ENCODE measurements at regions not wholly inside any gene's neighbourhood (a gene's known extent, or its start where the extent isn't known, plus 50 kb on each side); places are given as distances from the start of the nearest gene placed in this dataset.
A peak's percentile ranks its signal among the peaks of the same experiment; 100 is the strongest.
"Not testable (repeated sequence)": the region's sequence is repeated elsewhere in the genome, so short reads cannot be mapped to it uniquely, and the experiment has no call there.

GRCh38 chr6:115159733-115160132 lies 816.9 kb upstream of the HS3ST5 start:
- DNase-seq (ENCODE audit: low read depth, low spot score): no peak
- in situ Hi-C loops (cut with HindIII; ENCODE audit: low pct_unique_long_range_greater_than_20kb, low sequenced_read_pairs): no loop called here

- in situ Hi-C loops (cut with HindIII; ENCODE audit: low pct_unique_long_range_greater_than_20kb, low sequenced_read_pairs): no loop called here
- DNase-seq (ENCODE audit: low read depth, low spot score): no peak
These were observed 795.1 kb upstream of the HS3ST5 start for GRCh38 chr6:115137910-115138309.

GRCh38 chr6:115133790-115134189 lies 791.0 kb upstream of the HS3ST5 start:
- DNase-seq (ENCODE audit: low read depth, low spot score): no peak
- in situ Hi-C loops (cut with HindIII; ENCODE audit: low pct_unique_long_range_greater_than_20kb, low sequenced_read_pairs): no loop called here

- in situ Hi-C loops (cut with HindIII; ENCODE audit: low pct_unique_long_range_greater_than_20kb, low sequenced_read_pairs): no loop called here
- no peak for DNase-seq (ENCODE audit: low read depth, low spot score)
These were observed 789.1 kb upstream of the HS3ST5 start for GRCh38 chr6:115131709-115132490.

- in situ Hi-C loops (cut with HindIII; ENCODE audit: low pct_unique_long_range_greater_than_20kb, low sequenced_read_pairs); DNase-seq (ENCODE audit: low read depth, low spot score): not testable (repeated sequence)
These were observed 778.7 kb upstream of the HS3ST5 start for GRCh38 chr6:115121513-115121912.

- in situ Hi-C loops (cut with HindIII; ENCODE audit: low pct_unique_long_range_greater_than_20kb, low sequenced_read_pairs): no loop called here
These were observed 777.6 kb upstream of the HS3ST5 start for GRCh38 chr6:115120391-115120790.

GRCh38 chr6:115091461-115091860 lies 748.6 kb upstream of the HS3ST5 start:
- no peak for DNase-seq (ENCODE audit: low read depth, low spot score)
- in situ Hi-C loops (cut with HindIII; ENCODE audit: low pct_unique_long_range_greater_than_20kb, low sequenced_read_pairs): no loop called here

More at GRCh38 chr6:115120391-115120790, 777.6 kb upstream of the HS3ST5 start:
- DNase-seq (ENCODE audit: low read depth, low spot score): no peak

GRCh38 chr6:115078555-115078954 lies 735.7 kb upstream of the HS3ST5 start:
- in situ Hi-C loops (cut with HindIII; ENCODE audit: low pct_unique_long_range_greater_than_20kb, low sequenced_read_pairs): no loop called here
- DNase-seq (ENCODE audit: low read depth, low spot score): no peak

GRCh38 chr6:115071962-115072361 lies 729.1 kb upstream of the HS3ST5 start:
- in situ Hi-C loops (cut with HindIII; ENCODE audit: low pct_unique_long_range_greater_than_20kb, low sequenced_read_pairs): no loop called here
- no peak for DNase-seq (ENCODE audit: low read depth, low spot score)

- in situ Hi-C loops (cut with HindIII; ENCODE audit: low pct_unique_long_range_greater_than_20kb, low sequenced_read_pairs): no loop called here
- DNase-seq (ENCODE audit: low read depth, low spot score): no peak
These were observed 725.0 kb upstream of the HS3ST5 start for GRCh38 chr6:115067690-115068447.

- peak; percentile 13 for DNase-seq (ENCODE audit: low read depth, low spot score)
- in situ Hi-C loops (cut with HindIII; ENCODE audit: low pct_unique_long_range_greater_than_20kb, low sequenced_read_pairs): no loop called here
These were observed 721.9 kb upstream of the HS3ST5 start for GRCh38 chr6:115064680-115065079.

GRCh38 chr6:115060581-115060980 lies 717.8 kb upstream of the HS3ST5 start:
- in situ Hi-C loops (cut with HindIII; ENCODE audit: low pct_unique_long_range_greater_than_20kb, low sequenced_read_pairs): no loop called here
- no peak for DNase-seq (ENCODE audit: low read depth, low spot score)

GRCh38 chr6:115058414-115059211 lies 715.8 kb upstream of the HS3ST5 start:
- in situ Hi-C loops (cut with HindIII; ENCODE audit: low pct_unique_long_range_greater_than_20kb, low sequenced_read_pairs): no loop called here
- DNase-seq (ENCODE audit: low read depth, low spot score): no peak

GRCh38 chr6:115055579-115055978 lies 712.8 kb upstream of the HS3ST5 start:
- no peak for DNase-seq (ENCODE audit: low read depth, low spot score)
- in situ Hi-C loops (cut with HindIII; ENCODE audit: low pct_unique_long_range_greater_than_20kb, low sequenced_read_pairs): no loop called here

GRCh38 chr6:115054242-115054641 lies 711.4 kb upstream of the HS3ST5 start:
- DNase-seq (ENCODE audit: low read depth, low spot score); in situ Hi-C loops (cut with HindIII; ENCODE audit: low pct_unique_long_range_greater_than_20kb, low sequenced_read_pairs): not testable (repeated sequence)

- in situ Hi-C loops (cut with HindIII; ENCODE audit: low pct_unique_long_range_greater_than_20kb, low sequenced_read_pairs): no loop called here
These were observed 710.5 kb upstream of the HS3ST5 start for GRCh38 chr6:115053169-115053860.

GRCh38 chr6:115016593-115016992 lies 673.8 kb upstream of the HS3ST5 start:
- DNase-seq (ENCODE audit: low read depth, low spot score): no peak
- in situ Hi-C loops (cut with HindIII; ENCODE audit: low pct_unique_long_range_greater_than_20kb, low sequenced_read_pairs): no loop called here

More at GRCh38 chr6:115053169-115053860, 710.5 kb upstream of the HS3ST5 start:
- DNase-seq (ENCODE audit: low read depth, low spot score): no peak

GRCh38 chr6:115004982-115005381 lies 662.2 kb upstream of the HS3ST5 start:
- DNase-seq (ENCODE audit: low read depth, low spot score): peak; percentile 21
- in situ Hi-C loops (cut with HindIII; ENCODE audit: low pct_unique_long_range_greater_than_20kb, low sequenced_read_pairs): no loop called here

Data from SK-MEL-5 (cell line).